ENCODE measurements at regions not wholly inside any gene's neighbourhood (a gene's known extent, or its start where the extent isn't known, plus 50 kb on each side); places are given as distances from the start of the nearest gene placed in this dataset.
"Not testable (repeated sequence)": the region's sequence is repeated elsewhere in the genome, so short reads cannot be mapped to it uniquely, and the experiment has no call there.

DNA sequence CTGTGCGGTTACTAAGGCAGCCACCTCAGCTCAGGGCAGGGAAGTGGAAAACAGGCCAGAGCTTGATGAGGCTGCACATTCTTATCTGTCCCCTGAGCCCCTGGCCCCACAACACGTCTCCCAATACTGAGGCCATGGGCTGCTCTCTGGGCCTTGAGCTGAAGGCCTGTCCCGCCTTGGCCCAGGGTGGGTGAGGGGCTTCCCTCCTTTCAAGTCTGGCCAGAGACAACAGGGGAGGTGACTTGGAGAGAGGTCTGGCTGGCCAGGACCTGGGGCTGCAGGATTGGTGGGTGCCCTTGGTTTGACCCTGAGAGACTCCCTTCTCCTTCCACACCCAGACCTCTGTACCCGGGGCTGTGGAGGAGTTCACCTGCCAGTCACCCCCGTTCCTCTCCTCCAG lies 563.8 kb downstream of the PTPRU start:
- H3K9me3 ChIP-seq, result no peaks in the 10 kb centered on the region
- ATAC-seq, result no peak
- no peak overlapping the region for H3K4me3 ChIP-seq
- intact Hi-C loops (cut with DNase I; ENCODE audit: low total_unique reads) (no loop called here), in situ Hi-C loops (cut with MboI; ENCODE audit: low sequenced_read_pairs in 4 of 4) (no loop called here)
- no peaks in the 10 kb centered on the region for H3K36me3 ChIP-seq
- TF ChIP-seq POLR2A (IDR thresholded peaks at IDR 0.05), result no peak
- TF ChIP-seq, protein P1, sequence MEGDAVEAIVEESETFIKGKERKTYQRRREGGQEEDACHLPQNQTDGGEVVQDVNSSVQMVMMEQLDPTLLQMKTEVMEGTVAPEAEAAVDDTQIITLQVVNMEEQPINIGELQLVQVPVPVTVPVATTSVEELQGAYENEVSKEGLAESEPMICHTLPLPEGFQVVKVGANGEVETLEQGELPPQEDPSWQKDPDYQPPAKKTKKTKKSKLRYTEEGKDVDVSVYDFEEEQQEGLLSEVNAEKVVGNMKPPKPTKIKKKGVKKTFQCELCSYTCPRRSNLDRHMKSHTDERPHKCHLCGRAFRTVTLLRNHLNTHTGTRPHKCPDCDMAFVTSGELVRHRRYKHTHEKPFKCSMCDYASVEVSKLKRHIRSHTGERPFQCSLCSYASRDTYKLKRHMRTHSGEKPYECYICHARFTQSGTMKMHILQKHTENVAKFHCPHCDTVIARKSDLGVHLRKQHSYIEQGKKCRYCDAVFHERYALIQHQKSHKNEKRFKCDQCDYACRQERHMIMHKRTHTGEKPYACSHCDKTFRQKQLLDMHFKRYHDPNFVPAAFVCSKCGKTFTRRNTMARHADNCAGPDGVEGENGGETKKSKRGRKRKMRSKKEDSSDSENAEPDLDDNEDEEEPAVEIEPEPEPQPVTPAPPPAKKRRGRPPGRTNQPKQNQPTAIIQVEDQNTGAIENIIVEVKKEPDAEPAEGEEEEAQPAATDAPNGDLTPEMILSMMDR (IDR thresholded peaks at IDR 0.05 in 4 of 5, conservative IDR thresholded peaks at IDR 0.05 in 1 of 5), result no peak
- no peak for DNase-seq
- no peak overlapping the region for H3K27ac ChIP-seq
- peaks cover 0 to 8% (median 7%) of the 10 kb centered on the region in 3 donors for H3K27me3 ChIP-seq
- peaks cover 0 to 6% of the 10 kb centered on the region in 2 donors for H3K4me1 ChIP-seq

DNA sequence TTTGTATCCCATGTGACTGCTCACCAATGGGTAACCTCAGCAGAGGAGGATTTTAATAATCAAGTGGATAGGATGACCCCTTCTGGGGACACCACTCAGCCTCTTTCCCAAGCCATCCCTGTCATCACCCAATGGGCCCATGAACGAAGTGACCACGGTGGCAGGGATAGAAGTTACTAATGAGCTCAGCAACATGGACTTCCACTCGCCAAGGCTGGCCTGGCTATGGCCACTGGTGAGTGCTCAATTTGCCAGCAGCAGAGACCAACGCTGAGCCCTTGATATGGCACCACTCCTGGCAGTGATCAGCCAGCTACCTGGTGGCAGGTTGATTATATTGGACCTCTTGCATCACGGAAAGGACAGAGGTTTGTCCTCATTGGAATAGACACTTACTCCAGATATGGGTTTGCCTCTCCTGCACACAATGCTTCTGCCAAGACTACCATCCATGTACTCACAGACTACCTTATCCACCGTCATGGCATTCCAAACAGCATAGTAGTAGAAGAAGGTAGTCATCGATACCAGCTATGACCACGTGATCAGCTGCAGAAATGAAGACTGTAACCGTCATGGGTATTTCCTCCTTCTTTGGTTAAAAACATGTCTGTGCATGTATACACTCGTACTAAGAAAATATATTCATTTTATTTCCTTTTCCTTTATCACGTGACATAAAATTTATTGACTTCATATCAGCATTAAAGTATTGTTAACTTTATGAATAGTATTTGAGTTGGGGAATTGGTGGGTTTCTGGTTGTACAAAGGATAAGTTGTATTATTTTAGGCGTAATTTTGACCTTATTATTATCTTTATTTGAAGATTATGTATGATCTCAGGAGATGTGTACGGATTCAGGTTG lies 562.6 kb downstream of the PTPRU start:
- TF ChIP-seq, protein P1 (IDR thresholded peaks at IDR 0.05 in 4 of 5, conservative IDR thresholded peaks at IDR 0.05 in 1 of 5), result no peak
- TF ChIP-seq POLR2A (IDR thresholded peaks at IDR 0.05), result no peak
- no peak for DNase-seq

DNA sequence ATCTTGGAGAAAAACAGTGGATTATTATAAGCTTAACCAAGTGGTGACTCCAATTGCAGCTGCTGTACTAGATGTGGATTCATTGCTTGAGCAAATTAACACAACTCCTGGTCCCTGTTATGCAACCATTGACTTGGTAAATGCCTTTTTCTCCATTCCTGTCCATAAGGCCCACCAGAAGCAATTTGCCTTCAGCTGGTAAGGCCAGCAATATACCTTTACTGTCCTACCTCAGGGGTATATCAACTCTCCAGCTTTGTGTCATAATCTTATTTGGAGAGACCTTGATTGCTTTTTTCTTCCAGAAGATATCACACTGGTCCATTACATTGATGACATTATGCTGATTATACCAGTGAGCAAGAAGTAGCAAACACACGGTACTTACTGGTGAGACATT lies 560.8 kb downstream of the PTPRU start:
- not testable (repeated sequence) for ATAC-seq, H3K27me3 ChIP-seq, DNase-seq, H3K36me3 ChIP-seq, H3K4me3 ChIP-seq, H3K4me1 ChIP-seq, H3K27ac ChIP-seq, H3K9me3 ChIP-seq
- intact Hi-C loops (cut with DNase I; ENCODE audit: low total_unique reads), result loop anchor here (10.0 kb wide), 1 partner anchor 288 kb away; no protein-coding TSS in a partner anchor
- in situ Hi-C loops (cut with MboI; ENCODE audit: low sequenced_read_pairs in 4 of 4), result loop anchor here in 3 of 4 donors (10.0 to 25.0 kb wide), 3 partner anchors 288 to 890 kb away; no protein-coding TSS in a partner anchor

More for the DNA sequence above, 562.6 kb downstream of the PTPRU start:
- peaks cover 0 to 6% of the 10 kb centered on the region in 2 donors for H3K4me1 ChIP-seq
- intact Hi-C loops (cut with DNase I; ENCODE audit: low total_unique reads), result loop anchor here (10.0 kb wide), 1 partner anchor 286 kb away; no protein-coding TSS in a partner anchor
- in situ Hi-C loops (cut with MboI; ENCODE audit: low sequenced_read_pairs in 4 of 4), result loop anchor here in 3 of 4 donors (10.0 to 25.0 kb wide), 3 partner anchors 286 to 888 kb away; no protein-coding TSS in a partner anchor
- H3K4me3 ChIP-seq, result no peak overlapping the region
- H3K9me3 ChIP-seq, result no peaks in the 10 kb centered on the region
- peaks cover 0 to 8% (median 7%) of the 10 kb centered on the region in 3 donors for H3K27me3 ChIP-seq
- ATAC-seq, result no peak
- H3K27ac ChIP-seq, result no peak overlapping the region
- no peaks in the 10 kb centered on the region for H3K36me3 ChIP-seq

DNA sequence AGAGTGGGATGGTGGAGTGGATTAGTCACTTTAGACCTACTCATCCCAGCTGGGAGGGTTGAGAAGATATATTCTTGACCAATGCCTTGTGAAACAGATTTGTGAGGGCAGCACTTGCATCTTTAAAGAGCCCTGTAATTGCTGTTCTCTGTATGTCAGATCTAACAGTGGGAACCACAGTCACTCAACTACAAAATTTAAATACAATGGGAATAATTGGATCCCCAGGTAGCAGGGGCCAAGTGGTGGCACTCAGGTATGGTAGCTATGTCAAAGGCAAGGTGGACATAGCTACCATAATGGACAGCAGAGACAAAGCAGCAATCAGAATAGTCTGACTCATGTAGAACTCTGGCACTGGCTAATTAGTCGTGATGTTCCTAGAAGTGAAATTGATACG lies 559.6 kb downstream of the PTPRU start:
- intact Hi-C loops (cut with DNase I; ENCODE audit: low total_unique reads), result loop anchor here (10.0 kb wide), 1 partner anchor 289 kb away; no protein-coding TSS in a partner anchor
- not testable (repeated sequence) for H3K4me3 ChIP-seq, H3K36me3 ChIP-seq, H3K9me3 ChIP-seq, H3K4me1 ChIP-seq, DNase-seq, H3K27ac ChIP-seq, ATAC-seq, H3K27me3 ChIP-seq
- in situ Hi-C loops (cut with MboI; ENCODE audit: low sequenced_read_pairs in 4 of 4), result loop anchor here in 3 of 4 donors (10.0 to 25.0 kb wide), 3 partner anchors 289 to 891 kb away; no protein-coding TSS in a partner anchor

DNA sequence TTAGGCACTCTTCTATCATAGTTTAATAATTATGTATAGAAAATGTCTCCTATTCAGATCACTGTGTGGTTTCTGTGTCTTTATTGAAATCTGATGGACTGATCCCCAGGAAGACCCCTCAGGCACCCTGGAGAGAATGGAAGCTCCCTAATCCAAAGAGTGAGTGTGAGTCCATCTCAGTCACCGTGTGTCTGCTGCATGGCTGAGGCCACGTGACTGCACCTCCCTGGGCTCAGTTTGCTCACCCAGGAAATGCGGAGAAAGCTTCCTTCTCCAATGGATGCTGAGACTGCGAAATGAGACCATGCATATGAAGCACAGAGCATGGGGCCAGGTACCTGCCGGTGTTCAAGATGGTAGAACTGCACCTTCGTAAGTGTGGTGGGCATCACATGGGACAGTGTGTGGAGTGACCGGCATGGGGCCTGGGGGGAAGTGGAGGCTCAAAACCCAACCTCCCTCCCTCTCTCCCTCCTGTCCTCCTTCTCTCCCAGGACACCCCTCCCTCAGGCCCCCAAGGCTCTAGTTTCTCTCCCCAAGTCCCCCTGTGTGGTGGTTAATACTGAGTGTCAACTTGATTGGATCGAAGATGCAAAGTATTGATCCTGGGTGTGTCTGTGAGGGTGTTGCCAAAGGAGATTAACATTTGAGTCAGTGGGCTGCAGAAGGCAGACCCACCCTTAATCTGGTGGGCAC lies 557.5 kb downstream of the PTPRU start:
- no peak overlapping the region for H3K27ac ChIP-seq
- no peaks in the 10 kb centered on the region for H3K9me3 ChIP-seq
- no peak overlapping the region for H3K4me3 ChIP-seq
- no peaks in the 10 kb centered on the region for H3K36me3 ChIP-seq
- intact Hi-C loops (cut with DNase I; ENCODE audit: low total_unique reads), result loop anchor here (2.0 to 10.0 kb wide), 2 partner anchors 291 to 915 kb away; no protein-coding TSS in a partner anchor
- in situ Hi-C loops (cut with MboI; ENCODE audit: low sequenced_read_pairs in 4 of 4), result loop anchor here in 3 of 4 donors (10.0 to 25.0 kb wide), 3 partner anchors 291 to 894 kb away; no protein-coding TSS in a partner anchor
- no peaks in the 10 kb centered on the region for H3K27me3 ChIP-seq
- DNase-seq (no peak), ATAC-seq (no peak)
- no peaks in the 10 kb centered on the region for H3K4me1 ChIP-seq
- TF ChIP-seq POLR2A (IDR thresholded peaks at IDR 0.05), result no peak
- TF ChIP-seq, protein P1 (IDR thresholded peaks at IDR 0.05 in 4 of 5, conservative IDR thresholded peaks at IDR 0.05 in 1 of 5), result no peak

Measured in gastrocnemius medialis (tissue), 4 donors.